Kidney (tissue), 13 donors: ENCODE measurements at regions not wholly inside any gene's neighbourhood (a gene's known extent, or its start where the extent isn't known, plus 50 kb on each side); places are given as distances from the start of the nearest gene placed in this dataset.

ENCODE experiments used
- DNase-seq, 5 donors: peaks; one replicate each; pipeline ENCODE4 v3.0.0-alpha.2; 2013 to 2020
- FAIRE-seq: peaks from 2 replicates; lab custom pipeline; 2012; peaks lifted over from hg19 to GRCh38; lab: Jason Lieb, UNC
- H3K27ac ChIP-seq, 2 donors: one replicate each; pipeline ENCODE4 v1.7.0; 2013; ENCODE audit warnings: low read depth in 2 of 2, low read length in 2 of 2, inconsistent platforms in 1 of 2
- H3K27me3 ChIP-seq: one replicate; pipeline ENCODE4 v1.7.1; 2013; ENCODE audit warnings: low read length, inconsistent platforms; ENCODE audit not compliant: control insufficient read depth, insufficient read depth
- H3K36me3 ChIP-seq, 3 donors: one replicate each; pipeline versions ENCODE4 v1.7.0 to v1.7.1; 2013; ENCODE audit warnings: low read length in 3 of 3, control low read depth in 1 of 3, inconsistent platforms in 1 of 3; ENCODE audit not compliant: insufficient read depth in 3 of 3, control insufficient read depth in 2 of 3
- H3K4me1 ChIP-seq, 3 donors: one replicate each; pipeline versions ENCODE4 v1.7.0 to v1.7.1; 2013; ENCODE audit warnings: low read length in 3 of 3, inconsistent platforms in 1 of 3, low read depth in 1 of 3; ENCODE audit not compliant: control insufficient read depth in 2 of 3, insufficient read depth in 2 of 3
- H3K4me3 ChIP-seq, 3 donors: one replicate each; pipeline versions ENCODE4 v1.7.0 to v1.8.1; 2013; ENCODE audit warnings: low read length in 3 of 3, control low read depth in 1 of 3, inconsistent platforms in 1 of 3
- H3K9ac ChIP-seq, 3 donors: one replicate each; pipeline versions ENCODE4 v1.7.0 to v1.7.1; 2013; ENCODE audit warnings: low read length in 3 of 3, control low read depth in 1 of 3, inconsistent platforms in 1 of 3
- H3K9me3 ChIP-seq, 3 donors: one replicate each; pipeline versions ENCODE4 v1.7.0 to v1.7.1; 2013; ENCODE audit warnings: low read length in 3 of 3, control low read depth in 1 of 3, inconsistent platforms in 1 of 3; ENCODE audit not compliant: control insufficient read depth in 2 of 3, insufficient read depth in 1 of 3
- intact Hi-C: fragments of 100-400 bp; cut with DNase I; formaldehyde crosslinking; loops from one replicate; pipeline ENCODE4 v1.11.1; 2022
- TF ChIP-seq, protein P1 (sequence below): IDR thresholded peaks from 3 replicates; pipeline ENCODE4 v1.5.1; 2012; ENCODE audit warnings: mild to moderate bottlenecking, moderate library complexity, borderline replicate concordance; ENCODE audit not compliant: insufficient read depth; ENCODE audit errors: extremely low read depth
- donor health status: control.
- donor health status: control.
- donor health status: control.
- donor health status: control.
- donor health status: control.
- donor health status: DM: yes; HTN: yes; CAD: no.
- donor health status: Normal renal cell carcinoma (clear cell type).

DNA sequence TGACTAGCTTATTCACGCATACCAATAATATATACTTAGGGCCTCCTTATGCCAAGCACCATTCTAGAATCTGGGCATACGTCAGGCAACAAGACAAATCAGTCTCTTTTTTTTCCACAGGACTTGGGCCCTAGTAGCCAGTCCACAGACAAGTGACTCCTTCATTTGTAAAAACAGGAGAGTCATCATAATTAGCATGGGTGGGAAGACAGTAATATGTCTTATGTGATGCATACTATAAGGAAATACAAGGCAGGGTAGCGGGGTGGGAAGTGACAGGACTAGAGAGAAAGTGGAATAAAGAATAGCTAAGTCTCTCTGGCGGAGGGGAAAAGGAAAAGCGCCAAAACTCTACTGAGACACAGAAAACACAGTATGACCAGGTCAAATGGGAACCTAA is 439.6 kb upstream of the MDFIC2 start:
- Histone ChIP-seq H3K4me3 (no peak overlapping the region), H3K36me3 (no peaks in the 10 kb centered on the region), H3K9me3 (no peaks in the 10 kb centered on the region), H3K9ac (no peak overlapping the region), H3K27ac (no peak overlapping the region), H3K4me1 (no peaks in the 10 kb centered on the region), H3K27me3 (no peaks in the 10 kb centered on the region)
- TF ChIP-seq, protein P1, sequence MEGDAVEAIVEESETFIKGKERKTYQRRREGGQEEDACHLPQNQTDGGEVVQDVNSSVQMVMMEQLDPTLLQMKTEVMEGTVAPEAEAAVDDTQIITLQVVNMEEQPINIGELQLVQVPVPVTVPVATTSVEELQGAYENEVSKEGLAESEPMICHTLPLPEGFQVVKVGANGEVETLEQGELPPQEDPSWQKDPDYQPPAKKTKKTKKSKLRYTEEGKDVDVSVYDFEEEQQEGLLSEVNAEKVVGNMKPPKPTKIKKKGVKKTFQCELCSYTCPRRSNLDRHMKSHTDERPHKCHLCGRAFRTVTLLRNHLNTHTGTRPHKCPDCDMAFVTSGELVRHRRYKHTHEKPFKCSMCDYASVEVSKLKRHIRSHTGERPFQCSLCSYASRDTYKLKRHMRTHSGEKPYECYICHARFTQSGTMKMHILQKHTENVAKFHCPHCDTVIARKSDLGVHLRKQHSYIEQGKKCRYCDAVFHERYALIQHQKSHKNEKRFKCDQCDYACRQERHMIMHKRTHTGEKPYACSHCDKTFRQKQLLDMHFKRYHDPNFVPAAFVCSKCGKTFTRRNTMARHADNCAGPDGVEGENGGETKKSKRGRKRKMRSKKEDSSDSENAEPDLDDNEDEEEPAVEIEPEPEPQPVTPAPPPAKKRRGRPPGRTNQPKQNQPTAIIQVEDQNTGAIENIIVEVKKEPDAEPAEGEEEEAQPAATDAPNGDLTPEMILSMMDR, result no peak
- no peak for FAIRE-seq
- no peak for DNase-seq
- intact Hi-C loops, result no loop called here

DNA sequence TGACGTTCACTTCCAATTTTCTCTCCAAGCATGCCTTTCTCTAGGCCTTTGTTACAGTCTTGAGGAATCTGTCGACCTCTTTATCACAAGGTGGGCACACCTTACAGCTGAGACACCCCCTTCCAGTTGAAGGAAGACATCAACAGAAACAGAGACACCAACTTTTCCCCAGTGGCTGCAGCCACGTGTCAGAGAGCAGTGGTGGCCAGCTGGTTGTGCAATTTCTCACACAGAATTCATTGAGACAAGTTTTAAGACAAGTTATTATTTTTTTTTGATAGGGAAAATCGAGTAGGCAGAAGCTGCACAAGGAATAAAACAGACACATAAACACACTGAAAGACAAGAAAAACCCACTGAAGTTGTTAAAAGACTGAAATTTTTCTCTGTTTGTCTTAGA is 436.7 kb upstream of the MDFIC2 start:
- FAIRE-seq (no peak), DNase-seq (no peak)
- H3K36me3 ChIP-seq, result no peaks in the 10 kb centered on the region
- intact Hi-C loops, result no loop called here
- H3K4me3 ChIP-seq, result no peak overlapping the region
- TF ChIP-seq, protein P1, result no peak
- no peaks in the 10 kb centered on the region for H3K27me3 ChIP-seq
- H3K9me3 ChIP-seq, result no peaks in the 10 kb centered on the region
- H3K27ac ChIP-seq, result no peak overlapping the region
- no peak overlapping the region for H3K9ac ChIP-seq
- H3K4me1 ChIP-seq, result no peaks in the 10 kb centered on the region

DNA sequence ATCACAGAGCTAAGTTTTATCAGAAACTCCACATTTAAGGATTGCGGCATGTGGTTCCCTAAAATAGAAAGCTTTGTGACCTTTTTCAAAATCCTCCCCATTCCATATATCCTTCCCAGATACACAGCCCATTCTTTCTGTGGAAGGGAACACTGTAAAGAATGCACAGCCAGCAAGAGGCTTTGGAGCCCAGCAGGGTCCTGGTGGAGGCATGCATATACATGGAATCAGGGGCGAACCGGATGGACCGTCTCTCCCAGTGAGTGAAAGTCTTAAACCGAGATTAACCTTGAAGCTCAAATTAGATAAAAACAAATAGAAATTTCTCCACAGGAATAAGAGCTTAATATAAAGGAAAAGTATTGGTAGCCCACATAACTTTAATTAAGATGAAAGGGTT is 436.2 kb upstream of the MDFIC2 start:
- FAIRE-seq (no peak), DNase-seq (no peak)
- no peak overlapping the region for H3K4me3 ChIP-seq
- H3K9me3 ChIP-seq, result no peaks in the 10 kb centered on the region
- no peaks in the 10 kb centered on the region for H3K36me3 ChIP-seq
- H3K9ac ChIP-seq, result no peak overlapping the region
- no peaks in the 10 kb centered on the region for H3K4me1 ChIP-seq
- TF ChIP-seq, protein P1, result no peak
- no peaks in the 10 kb centered on the region for H3K27me3 ChIP-seq
- intact Hi-C loops, result no loop called here
- H3K27ac ChIP-seq, result no peak overlapping the region

DNA sequence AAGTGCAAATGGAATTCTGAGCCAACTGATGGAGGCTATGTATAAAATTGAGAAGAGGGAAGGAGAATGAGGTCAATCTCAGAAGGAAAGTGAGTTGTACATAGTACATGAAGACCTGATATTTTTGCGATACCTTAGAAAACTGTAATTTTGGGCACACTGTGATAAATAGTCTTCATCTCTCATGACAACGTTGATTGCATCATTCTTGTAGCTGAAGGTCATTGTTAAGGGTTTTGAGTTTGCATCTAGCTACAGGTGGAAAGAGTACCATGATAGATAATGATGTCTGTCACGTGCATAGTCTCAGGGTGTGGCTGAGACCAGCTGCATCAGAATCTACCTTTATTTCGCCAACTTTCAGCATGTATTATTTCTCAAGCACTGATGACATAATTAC is 435.4 kb upstream of the MDFIC2 start:
- no peak overlapping the region for H3K9ac ChIP-seq
- FAIRE-seq (no peak), DNase-seq (no peak)
- H3K4me3 ChIP-seq, result no peak overlapping the region
- no peaks in the 10 kb centered on the region for H3K36me3 ChIP-seq
- TF ChIP-seq, protein P1, result no peak
- H3K27me3 ChIP-seq, result no peaks in the 10 kb centered on the region
- intact Hi-C loops, result no loop called here
- H3K27ac ChIP-seq, result no peak overlapping the region
- no peaks in the 10 kb centered on the region for H3K9me3 ChIP-seq
- H3K4me1 ChIP-seq, result no peaks in the 10 kb centered on the region
